ENCODE measurements at regions not wholly inside any gene's neighbourhood (a gene's known extent, or its start where the extent isn't known, plus 50 kb on each side); places are given as distances from the start of the nearest gene placed in this dataset.

DNA sequence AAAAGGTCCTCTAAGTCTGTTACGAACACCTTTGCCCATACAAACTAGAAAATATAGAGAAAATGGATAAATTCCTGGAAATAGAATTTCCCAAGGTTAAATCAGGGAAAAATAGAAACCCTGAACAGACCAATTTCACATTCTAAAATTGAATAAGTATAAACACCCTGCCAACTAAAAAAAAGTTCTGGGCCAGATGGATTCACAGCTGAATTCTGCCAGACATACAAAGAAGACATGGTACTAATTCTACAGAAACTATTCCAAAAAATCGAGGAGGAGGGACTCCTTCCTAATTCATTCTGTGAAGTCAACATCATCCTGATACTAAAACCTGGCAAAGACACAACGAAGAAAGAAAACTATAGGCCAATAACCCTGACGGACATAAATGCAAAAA lies 400.4 kb upstream of the SEMA3A start:
- no peaks in the 10 kb centered on the region for H3K9me3 ChIP-seq (ENCODE audit: control insufficient read depth, insufficient read depth, low read length)
- no peaks in the 10 kb centered on the region for H3K4me1 ChIP-seq (ENCODE audit: control insufficient read depth, insufficient read depth, low read length)
- H3K36me3 ChIP-seq (ENCODE audit: control insufficient read depth, insufficient read depth, low read length) = no peaks in the 10 kb centered on the region

DNA sequence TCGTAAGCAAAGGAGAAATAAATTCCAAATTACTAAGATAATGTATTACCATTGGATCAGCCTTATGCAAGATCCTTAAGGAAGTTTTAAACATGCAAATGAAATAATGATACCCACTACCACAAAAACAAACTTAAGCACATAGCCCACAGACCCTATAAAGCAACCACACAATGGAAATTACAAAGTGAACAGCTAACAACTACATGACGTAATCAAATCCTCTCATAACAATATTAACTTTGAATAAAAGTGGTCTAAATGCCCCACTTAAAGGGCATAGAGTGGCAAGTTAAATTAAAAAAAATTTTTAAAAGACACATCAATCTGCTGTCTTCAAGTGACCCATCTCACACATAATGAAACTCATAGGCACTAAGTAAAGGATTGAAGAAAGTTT lies 397.3 kb upstream of the SEMA3A start:
- Histone ChIP-seq H3K9ac (ENCODE audit: low read depth, low read length) (no peak overlapping the region), H3K4me1 (ENCODE audit: control insufficient read depth, insufficient read depth, low read length) (no peaks in the 10 kb centered on the region), H3K36me3 (ENCODE audit: control insufficient read depth, insufficient read depth, low read length) (no peaks in the 10 kb centered on the region), H3K27ac (ENCODE audit: low read depth, low read length) (no peak overlapping the region), H3K4me3 (ENCODE audit: low read depth, low read length) (no peak overlapping the region), H3K9me3 (ENCODE audit: control insufficient read depth, insufficient read depth, low read length) (no peaks in the 10 kb centered on the region), H3K27me3 (ENCODE audit: control insufficient read depth, insufficient read depth, low read length) (no peaks in the 10 kb centered on the region)

More for the DNA sequence above, 400.4 kb upstream of the SEMA3A start:
- Histone ChIP-seq H3K27me3 (ENCODE audit: control insufficient read depth, insufficient read depth, low read length) (no peaks in the 10 kb centered on the region), H3K4me3 (ENCODE audit: low read depth, low read length) (no peak overlapping the region), H3K27ac (ENCODE audit: low read depth, low read length) (no peak overlapping the region), H3K9ac (ENCODE audit: low read depth, low read length) (no peak overlapping the region)

DNA sequence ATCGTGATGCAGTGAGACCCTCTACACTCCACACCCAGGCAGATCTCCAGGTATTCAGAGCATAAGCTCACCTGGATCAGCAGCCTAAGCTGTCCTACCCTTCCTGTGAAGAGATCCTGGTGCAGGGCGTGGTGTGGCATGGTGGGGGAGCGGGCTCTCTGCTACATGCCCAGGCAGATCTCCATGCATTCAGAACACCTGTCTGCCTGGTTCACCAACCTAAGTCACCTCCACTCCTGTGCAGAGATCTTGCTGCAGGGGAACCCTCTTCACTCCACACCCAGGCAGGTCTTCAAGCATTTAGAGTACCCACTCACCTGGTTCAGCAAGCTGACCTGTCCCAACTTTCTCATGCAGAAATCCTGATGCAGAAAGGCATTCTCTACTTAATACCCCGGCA lies 394.4 kb upstream of the SEMA3A start:
- no peaks in the 10 kb centered on the region for H3K9me3 ChIP-seq (ENCODE audit: control insufficient read depth, insufficient read depth, low read length)
- H3K27ac ChIP-seq (ENCODE audit: low read depth, low read length) = no peak overlapping the region
- no peak overlapping the region for H3K4me3 ChIP-seq (ENCODE audit: low read depth, low read length)
- H3K9ac ChIP-seq (ENCODE audit: low read depth, low read length) = no peak overlapping the region
- H3K4me1 ChIP-seq (ENCODE audit: control insufficient read depth, insufficient read depth, low read length) = no peaks in the 10 kb centered on the region
- H3K36me3 ChIP-seq (ENCODE audit: control insufficient read depth, insufficient read depth, low read length) = no peaks in the 10 kb centered on the region
- no peaks in the 10 kb centered on the region for H3K27me3 ChIP-seq (ENCODE audit: control insufficient read depth, insufficient read depth, low read length)

- Histone ChIP-seq H3K4me1 (ENCODE audit: control insufficient read depth, insufficient read depth, low read length) (no peaks in the 10 kb centered on the region), H3K9me3 (ENCODE audit: control insufficient read depth, insufficient read depth, low read length) (no peaks in the 10 kb centered on the region), H3K9ac (ENCODE audit: low read depth, low read length) (no peak overlapping the region), H3K36me3 (ENCODE audit: control insufficient read depth, insufficient read depth, low read length) (no peaks in the 10 kb centered on the region), H3K27ac (ENCODE audit: low read depth, low read length) (no peak overlapping the region), H3K4me3 (ENCODE audit: low read depth, low read length) (no peak overlapping the region), H3K27me3 (ENCODE audit: control insufficient read depth, insufficient read depth, low read length) (no peaks in the 10 kb centered on the region)
Measured at GRCh38 chr7:84583331-84583730, 388.7 kb upstream of the SEMA3A start.

- no peak overlapping the region for H3K27ac ChIP-seq (ENCODE audit: low read depth, low read length)
- H3K36me3 ChIP-seq (ENCODE audit: control insufficient read depth, insufficient read depth, low read length) = no peaks in the 10 kb centered on the region
- no peaks in the 10 kb centered on the region for H3K27me3 ChIP-seq (ENCODE audit: control insufficient read depth, insufficient read depth, low read length)
- no peak overlapping the region for H3K9ac ChIP-seq (ENCODE audit: low read depth, low read length)
- H3K9me3 ChIP-seq (ENCODE audit: control insufficient read depth, insufficient read depth, low read length) = no peaks in the 10 kb centered on the region
- H3K4me1 ChIP-seq (ENCODE audit: control insufficient read depth, insufficient read depth, low read length) = no peaks in the 10 kb centered on the region
- no peak overlapping the region for H3K4me3 ChIP-seq (ENCODE audit: low read depth, low read length)
Measured at GRCh38 chr7:84582747-84583146, 388.2 kb upstream of the SEMA3A start.

DNA sequence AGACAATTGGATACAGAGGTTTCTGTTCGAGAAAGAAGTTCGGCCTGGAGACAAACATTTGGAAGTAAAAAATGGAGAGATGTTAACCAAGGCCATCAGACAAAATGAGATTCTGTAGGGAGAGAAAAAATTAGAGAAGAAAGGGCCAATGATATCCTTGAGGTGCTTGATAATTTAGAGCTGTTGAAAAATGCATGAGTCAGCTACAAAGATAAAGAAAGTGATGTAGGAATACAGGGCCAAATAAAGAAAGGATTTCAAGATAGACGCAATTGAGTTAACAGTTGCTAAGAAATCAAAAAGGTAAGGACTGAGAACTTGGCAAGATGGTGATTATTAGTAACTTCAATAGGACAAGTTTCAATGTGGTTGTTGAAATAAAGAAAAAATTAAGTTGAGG lies 384.2 kb upstream of the SEMA3A start:
- Histone ChIP-seq H3K4me1 (ENCODE audit: control insufficient read depth, insufficient read depth, low read length) (no peaks in the 10 kb centered on the region), H3K27me3 (ENCODE audit: control insufficient read depth, insufficient read depth, low read length) (no peaks in the 10 kb centered on the region), H3K27ac (ENCODE audit: low read depth, low read length) (no peak overlapping the region), H3K9me3 (ENCODE audit: control insufficient read depth, insufficient read depth, low read length) (no peaks in the 10 kb centered on the region), H3K4me3 (ENCODE audit: low read depth, low read length) (no peak overlapping the region), H3K9ac (ENCODE audit: low read depth, low read length) (no peak overlapping the region), H3K36me3 (ENCODE audit: control insufficient read depth, insufficient read depth, low read length) (no peaks in the 10 kb centered on the region)

GRCh38 chr7:84568781-84569180 lies 374.2 kb upstream of the SEMA3A start:
- Histone ChIP-seq H3K36me3 (ENCODE audit: control insufficient read depth, insufficient read depth, low read length) (no peaks in the 10 kb centered on the region), H3K9me3 (ENCODE audit: control insufficient read depth, insufficient read depth, low read length) (no peaks in the 10 kb centered on the region), H3K4me1 (ENCODE audit: control insufficient read depth, insufficient read depth, low read length) (peaks cover 5% of the 10 kb centered on the region; the same call in 1 of the 2 replicates), H3K9ac (ENCODE audit: low read depth, low read length) (no peak overlapping the region), H3K4me3 (ENCODE audit: low read depth, low read length) (no peak overlapping the region), H3K27ac (ENCODE audit: low read depth, low read length) (no peak overlapping the region), H3K27me3 (ENCODE audit: control insufficient read depth, insufficient read depth, low read length) (no peaks in the 10 kb centered on the region)

GRCh38 chr7:84565345-84566074 lies 370.9 kb upstream of the SEMA3A start:
- no peak overlapping the region for H3K9ac ChIP-seq (ENCODE audit: low read depth, low read length)
- no peaks in the 10 kb centered on the region for H3K27me3 ChIP-seq (ENCODE audit: control insufficient read depth, insufficient read depth, low read length)
- H3K9me3 ChIP-seq (ENCODE audit: control insufficient read depth, insufficient read depth, low read length) = no peaks in the 10 kb centered on the region
- peaks cover 5% of the 10 kb centered on the region; the same call in 1 of the 2 replicates for H3K4me1 ChIP-seq (ENCODE audit: control insufficient read depth, insufficient read depth, low read length)
- H3K4me3 ChIP-seq (ENCODE audit: low read depth, low read length) = no peak overlapping the region
- H3K36me3 ChIP-seq (ENCODE audit: control insufficient read depth, insufficient read depth, low read length) = no peaks in the 10 kb centered on the region
- H3K27ac ChIP-seq (ENCODE audit: low read depth, low read length) = no peak overlapping the region

DNA sequence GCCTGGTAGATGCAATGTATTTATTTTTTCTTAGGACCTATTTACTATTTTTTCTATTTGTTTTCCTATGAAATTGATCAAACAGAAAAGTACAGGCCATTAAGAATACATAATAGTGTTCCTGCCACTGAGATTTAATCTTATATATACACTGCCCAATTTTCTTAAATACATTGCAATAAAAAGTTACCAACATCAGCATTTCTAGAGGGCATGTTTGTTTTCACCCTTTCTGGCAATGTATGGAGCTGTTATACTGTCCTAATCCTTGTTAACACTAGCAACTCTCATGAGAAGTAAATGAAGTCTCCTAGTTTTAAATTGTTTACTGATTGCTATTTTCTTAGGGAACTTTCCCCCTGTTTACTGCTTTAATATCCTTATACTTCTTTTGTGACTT lies 359.1 kb upstream of the SEMA3A start:
- H3K27me3 ChIP-seq (ENCODE audit: control insufficient read depth, insufficient read depth, low read length) = no peaks in the 10 kb centered on the region
- no peaks in the 10 kb centered on the region for H3K36me3 ChIP-seq (ENCODE audit: control insufficient read depth, insufficient read depth, low read length)
- peaks cover 9% of the 10 kb centered on the region for H3K4me1 ChIP-seq (ENCODE audit: control insufficient read depth, insufficient read depth, low read length)
- 0 out of 2 replicates have a peak, but pooled peaks cover 3% of the 10 kb centered on the region for H3K9me3 ChIP-seq (ENCODE audit: control insufficient read depth, insufficient read depth, low read length)
- no peak overlapping the region for H3K4me3 ChIP-seq (ENCODE audit: low read depth, low read length)
- H3K9ac ChIP-seq (ENCODE audit: low read depth, low read length) = no peak overlapping the region
- no peak overlapping the region for H3K27ac ChIP-seq (ENCODE audit: low read depth, low read length)

DNA sequence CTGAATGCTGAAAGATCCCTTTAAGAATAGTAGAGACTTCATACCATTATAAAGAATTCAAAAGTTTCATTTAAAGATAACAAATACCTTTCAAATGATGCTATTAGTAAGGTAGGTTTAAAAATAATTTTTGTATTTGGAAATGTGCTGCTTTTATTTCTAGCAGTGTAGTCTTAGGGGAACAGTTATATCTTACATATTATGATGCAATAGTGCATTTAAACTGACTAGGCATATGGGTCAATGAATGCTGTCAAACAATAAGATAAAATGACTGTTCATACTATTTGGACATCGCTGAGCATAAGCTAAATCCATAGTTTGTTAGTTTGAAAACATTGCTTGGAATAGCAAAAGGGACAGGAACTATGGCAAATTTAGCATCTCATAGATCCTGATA lies 354.8 kb upstream of the SEMA3A start:
- no peak overlapping the region for H3K4me3 ChIP-seq (ENCODE audit: low read depth, low read length)

GRCh38 chr7:84548366-84549365 lies 354.1 kb upstream of the SEMA3A start:
- H3K27me3 ChIP-seq (ENCODE audit: control insufficient read depth, insufficient read depth, low read length) = no peaks in the 10 kb centered on the region
- H3K9me3 ChIP-seq (ENCODE audit: control insufficient read depth, insufficient read depth, low read length) = no peaks in the 10 kb centered on the region
- peak overlapping the region; percentile 67 for H3K27ac ChIP-seq (ENCODE audit: low read depth, low read length)

More for the DNA sequence above, 354.8 kb upstream of the SEMA3A start:
- H3K27me3 ChIP-seq (ENCODE audit: control insufficient read depth, insufficient read depth, low read length) = no peaks in the 10 kb centered on the region
- H3K4me1 ChIP-seq (ENCODE audit: control insufficient read depth, insufficient read depth, low read length) = peaks cover 22% of the 10 kb centered on the region
- no peaks in the 10 kb centered on the region for H3K9me3 ChIP-seq (ENCODE audit: control insufficient read depth, insufficient read depth, low read length)
- H3K9ac ChIP-seq (ENCODE audit: low read depth, low read length) = no peak overlapping the region
- peak overlapping the region; percentile 67 for H3K27ac ChIP-seq (ENCODE audit: low read depth, low read length)
- H3K36me3 ChIP-seq (ENCODE audit: control insufficient read depth, insufficient read depth, low read length) = no peaks in the 10 kb centered on the region

More at GRCh38 chr7:84548366-84549365, 354.1 kb upstream of the SEMA3A start:
- H3K36me3 ChIP-seq (ENCODE audit: control insufficient read depth, insufficient read depth, low read length) = no peaks in the 10 kb centered on the region
- peaks cover 22% of the 10 kb centered on the region for H3K4me1 ChIP-seq (ENCODE audit: control insufficient read depth, insufficient read depth, low read length)
- H3K4me3 ChIP-seq (ENCODE audit: low read depth, low read length) = peak overlapping the region; percentile 19; the same call in 1 of the 2 replicates
- H3K9ac ChIP-seq (ENCODE audit: low read depth, low read length) = no peak overlapping the region
